NCI-H446 (cell line): ENCODE measurements at regions not wholly inside any gene's neighbourhood (a gene's known extent, or its start where the extent isn't known, plus 50 kb on each side); places are given as distances from the start of the nearest gene placed in this dataset.

Experiments used
- DNase-seq, 2 experiments: peaks; one replicate each; lab custom pipeline; 2025; lab: John Stamatoyannopoulos, UW

GRCh38 chr16:35732046-35732810 is 2272.8 kb downstream of the TP53TG3F start:
- DNase-seq = no peak

GRCh38 chr16:35733278-35733965 is 2274.0 kb downstream of the TP53TG3F start:
- DNase-seq = no peak

- no peak for DNase-seq
Observed at GRCh38 chr16:35733971-35734702, 2274.7 kb downstream of the TP53TG3F start.

GRCh38 chr16:35734728-35735402 is 2275.5 kb downstream of the TP53TG3F start:
- DNase-seq = no peak

- DNase-seq = no peak
Observed at GRCh38 chr16:35735403-35736251, 2276.2 kb downstream of the TP53TG3F start.

- no peak for DNase-seq
Observed at GRCh38 chr16:35736546-35736945, 2277.1 kb downstream of the TP53TG3F start.

- DNase-seq = no peak
Observed at GRCh38 chr16:35737076-35737475, 2277.7 kb downstream of the TP53TG3F start.

GRCh38 chr16:35741546-35741945 is 2282.1 kb downstream of the TP53TG3F start:
- no peak for DNase-seq

GRCh38 chr16:35743101-35743692 is 2283.8 kb downstream of the TP53TG3F start:
- DNase-seq = no peak

GRCh38 chr16:35744084-35744483 is 2284.7 kb downstream of the TP53TG3F start:
- DNase-seq = no peak

GRCh38 chr16:35744726-35745125 is 2285.3 kb downstream of the TP53TG3F start:
- DNase-seq = no peak

- DNase-seq = no peak
Observed at GRCh38 chr16:35745191-35745590, 2285.8 kb downstream of the TP53TG3F start.

GRCh38 chr16:35745821-35746248 is 2286.4 kb downstream of the TP53TG3F start:
- DNase-seq = no peak

GRCh38 chr16:35746281-35746962 is 2287.0 kb downstream of the TP53TG3F start:
- no peak for DNase-seq

GRCh38 chr16:35746963-35747657 is 2287.7 kb downstream of the TP53TG3F start:
- DNase-seq = no peak

- no peak for DNase-seq
Observed at GRCh38 chr16:35747658-35748455, 2288.4 kb downstream of the TP53TG3F start.

GRCh38 chr16:35748621-35749252 is 2289.3 kb downstream of the TP53TG3F start:
- no peak for DNase-seq
